Stimulated activated CD8-positive, alpha-beta memory T cell treated with anti-CD3 and anti-CD28 coated beads, Interleukin-4, amount 100 ng/mL, for 24 hours (primary cell): ENCODE measurements at regions not wholly inside any gene's neighbourhood (a gene's known extent, or its start where the extent isn't known, plus 50 kb on each side); places are given as distances from the start of the nearest gene placed in this dataset.

Experiments
- DNase-seq: peaks from one replicate; pipeline ENCODE4 v3.0.0-alpha.2; 2020; ENCODE audit warnings: low read depth

DNA sequence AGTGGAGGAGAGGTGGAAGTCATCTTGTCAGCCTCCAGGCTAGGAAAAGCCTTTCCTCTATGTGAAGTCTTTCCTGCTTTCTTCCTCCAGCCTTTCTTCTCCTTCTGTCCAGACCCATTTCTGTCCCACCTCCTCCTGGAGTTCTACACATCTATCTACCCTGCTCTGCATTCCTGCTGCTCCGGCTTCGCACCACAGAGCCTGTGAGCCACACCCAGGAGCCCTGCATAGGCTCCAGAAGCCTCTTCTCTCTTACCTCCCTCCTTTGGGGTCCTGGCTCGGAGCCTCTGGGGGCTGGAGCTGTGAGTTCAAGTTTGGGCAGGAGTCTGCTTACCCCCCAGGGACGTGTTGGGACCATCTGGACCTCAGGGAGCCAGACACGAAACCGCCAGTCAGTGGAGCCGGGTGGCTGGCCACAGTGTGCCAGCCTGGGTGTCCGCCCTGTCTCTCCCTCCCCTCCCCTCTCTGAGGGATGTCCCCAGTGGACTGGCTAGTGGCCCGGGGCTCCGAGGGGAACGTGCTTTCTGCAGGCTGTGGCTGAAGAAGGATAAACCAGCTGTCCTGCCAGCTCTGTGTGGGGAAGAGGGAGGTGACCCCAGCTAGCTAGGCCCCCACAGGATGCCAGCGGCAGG lies 99.2 kb downstream of the VEGFA start:
- no peak for DNase-seq

DNA sequence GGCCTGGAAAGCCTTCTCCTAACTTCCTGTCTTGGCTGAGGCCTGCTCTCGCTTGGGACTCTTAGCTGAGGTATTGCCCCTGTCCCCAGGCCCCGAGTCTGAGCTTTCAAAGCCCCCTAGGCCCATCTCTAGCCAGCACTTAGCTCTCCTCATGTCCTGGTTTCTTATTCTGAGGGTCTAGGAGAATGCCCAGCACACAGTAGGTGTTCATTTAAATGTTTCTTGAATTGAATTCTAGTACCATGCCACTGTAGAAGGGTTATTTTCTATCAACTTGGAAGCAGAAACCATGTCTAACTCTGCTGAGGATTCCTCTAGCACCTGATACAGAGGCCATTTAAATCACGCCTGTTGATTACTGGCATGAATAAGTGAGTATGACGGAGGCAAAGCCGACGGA lies 98.5 kb downstream of the VEGFA start:
- no peak for DNase-seq

DNA sequence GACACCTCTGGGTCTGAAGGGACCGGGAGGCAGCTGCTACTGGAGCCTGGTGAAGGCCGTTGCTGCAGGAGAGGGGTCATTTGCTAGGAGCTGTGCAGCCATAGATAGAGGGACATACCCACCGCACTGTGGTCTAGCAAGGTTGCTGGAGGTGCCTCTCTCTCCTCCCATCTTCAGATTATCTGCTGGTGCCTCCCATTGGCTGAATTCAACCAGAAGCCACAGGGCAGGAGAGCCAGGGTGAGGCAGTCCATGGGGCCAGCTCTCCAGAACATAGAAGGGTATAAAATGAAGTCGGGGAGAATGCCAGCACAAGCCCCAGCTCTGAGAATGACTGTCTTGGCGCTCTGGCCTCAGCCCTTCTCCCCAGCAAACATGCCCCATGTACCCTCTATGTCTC lies 98.0 kb downstream of the VEGFA start:
- no peak for DNase-seq

DNA sequence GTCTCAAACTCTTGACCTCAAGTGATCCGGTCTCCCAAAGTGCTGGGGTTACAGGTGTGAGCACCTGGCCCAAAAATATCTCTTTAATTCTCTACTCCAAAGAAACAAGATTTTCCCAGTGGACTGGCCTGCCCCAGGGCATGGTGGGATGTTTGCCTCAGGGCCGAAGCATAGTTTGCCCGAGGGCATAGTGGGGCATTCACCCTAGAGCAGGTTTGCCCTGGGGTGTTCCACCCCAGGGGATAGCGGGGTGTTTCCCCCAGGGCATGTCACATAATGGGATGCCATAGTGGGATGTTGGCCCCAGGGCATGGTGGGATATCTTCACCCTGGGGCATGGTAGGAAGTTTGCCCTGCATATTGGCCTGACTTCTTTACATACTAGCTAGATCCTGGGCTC lies 97.2 kb downstream of the VEGFA start:
- DNase-seq, result no peak

DNA sequence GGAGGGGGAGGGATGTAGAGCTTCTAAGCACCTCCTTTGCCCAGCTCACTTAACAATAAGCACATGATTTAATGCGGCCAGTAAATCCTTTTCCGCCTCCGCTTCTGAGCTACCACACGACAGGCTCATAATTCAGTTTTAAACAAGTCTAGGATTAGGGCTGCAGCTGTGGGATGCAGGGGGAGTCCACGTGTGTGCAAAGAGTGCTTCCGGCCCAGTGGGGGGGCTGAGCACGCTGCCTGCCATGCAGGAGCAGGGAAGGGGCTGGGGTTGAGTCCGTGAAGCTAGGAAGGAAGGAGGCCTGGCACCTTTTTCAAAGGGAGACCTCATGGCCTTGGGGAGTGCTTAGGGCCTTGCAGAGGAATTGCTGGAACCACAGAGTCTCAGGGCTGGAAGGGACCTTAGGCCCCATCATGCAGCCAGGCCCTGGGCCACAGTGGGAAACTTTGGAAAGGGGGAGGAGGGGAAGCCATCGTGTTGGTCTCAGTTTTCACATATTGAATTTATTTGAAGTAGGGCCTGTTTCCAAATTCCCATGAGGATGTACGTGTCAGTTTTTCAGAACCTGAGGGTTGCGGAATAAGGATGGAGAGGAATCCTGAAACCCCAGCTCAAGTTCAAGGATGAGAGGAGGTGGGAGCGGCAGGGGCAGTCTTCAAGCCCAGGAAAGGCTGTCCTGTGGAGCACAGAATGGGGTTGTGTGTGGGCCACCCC lies 96.1 kb downstream of the VEGFA start:
- DNase-seq, result no peak

DNA sequence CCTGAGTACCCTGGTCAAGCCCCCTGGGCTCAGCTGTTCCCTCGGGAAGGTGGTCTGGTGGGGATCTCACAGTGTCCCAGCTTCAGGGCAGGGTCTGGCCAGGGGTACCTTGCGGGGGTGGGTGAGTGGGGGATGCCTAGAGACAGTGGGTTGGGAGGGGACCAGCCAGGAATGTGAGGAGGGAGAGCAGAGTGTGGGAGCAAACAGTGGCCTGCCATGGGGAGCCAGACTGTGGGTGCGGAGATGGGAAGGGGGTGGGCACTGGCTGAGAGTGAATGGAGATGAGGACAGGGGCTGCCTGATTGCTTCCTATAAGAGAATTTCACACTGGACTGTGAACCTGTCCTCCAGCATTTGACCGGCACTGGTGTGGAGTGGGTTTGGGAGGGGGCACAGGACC lies 95.1 kb downstream of the VEGFA start:
- DNase-seq, result no peak

DNA sequence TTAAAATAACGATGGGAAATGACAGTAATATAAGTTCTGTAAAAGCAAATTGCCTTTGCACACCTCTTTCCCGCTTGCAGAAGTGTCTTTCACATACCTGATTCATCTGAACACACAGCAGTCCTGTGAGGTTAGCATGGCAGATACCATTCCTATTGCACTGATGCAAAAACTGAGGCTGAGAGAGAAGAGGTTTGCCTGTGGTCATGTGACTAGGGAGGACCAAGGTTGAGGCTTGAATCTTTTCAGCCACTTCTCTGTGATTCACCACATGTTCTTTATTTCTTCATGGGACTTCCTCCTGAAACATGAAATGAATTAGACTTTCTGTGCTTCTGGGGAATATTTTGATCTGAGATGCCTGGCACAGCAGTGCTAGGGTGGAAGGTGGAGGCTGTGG lies 92.9 kb downstream of the VEGFA start:
- no peak for DNase-seq

DNA sequence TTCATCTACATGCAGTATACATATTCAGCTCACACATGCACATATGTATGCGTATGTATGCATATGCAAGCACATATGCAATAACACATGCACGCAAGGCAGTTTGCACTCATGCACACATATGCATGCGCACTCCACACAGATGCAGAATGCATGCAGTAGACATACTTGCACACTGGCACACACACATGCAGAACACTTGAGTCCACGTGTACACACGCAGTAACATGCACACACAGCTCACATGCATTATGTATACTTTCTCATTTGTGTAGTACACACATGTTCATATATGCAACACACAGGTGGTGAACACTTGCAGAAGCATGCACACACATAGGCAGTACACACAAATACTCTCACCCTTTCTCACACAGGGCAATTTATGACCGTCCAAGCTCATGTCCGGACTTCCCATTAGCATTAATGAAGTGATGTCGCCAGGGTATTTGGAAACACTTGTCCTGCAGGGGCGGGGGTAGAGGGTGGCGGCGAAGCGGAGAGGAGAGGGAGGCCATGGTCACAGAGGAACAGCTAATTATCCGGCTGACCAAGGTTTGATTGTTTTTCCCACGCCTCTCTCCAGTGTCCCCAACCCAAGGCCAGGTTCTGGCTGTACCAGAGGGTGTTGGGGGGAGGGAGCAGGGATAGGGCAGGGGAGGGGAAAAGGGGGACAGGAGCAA lies 91.3 kb downstream of the VEGFA start:
- DNase-seq, result no peak

DNA sequence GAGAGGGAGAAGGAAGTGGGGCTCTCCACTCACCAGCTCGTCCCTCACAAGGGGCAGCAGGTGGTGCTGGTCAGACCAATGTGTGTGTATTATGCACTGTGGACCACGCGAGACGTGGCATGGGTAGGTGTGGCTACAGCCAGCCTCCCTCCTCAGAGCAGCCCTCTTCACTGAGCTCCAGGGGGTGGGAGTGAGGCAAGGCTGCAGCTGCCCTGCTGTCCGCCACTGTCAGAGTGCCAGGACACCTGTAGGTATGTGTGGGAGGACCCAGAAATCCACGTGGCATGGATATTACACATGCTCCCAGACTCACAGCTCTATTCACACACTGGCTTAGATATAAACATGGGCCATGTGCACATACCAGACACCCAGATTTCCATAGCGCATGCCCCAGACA lies 90.3 kb downstream of the VEGFA start:
- no peak for DNase-seq

DNA sequence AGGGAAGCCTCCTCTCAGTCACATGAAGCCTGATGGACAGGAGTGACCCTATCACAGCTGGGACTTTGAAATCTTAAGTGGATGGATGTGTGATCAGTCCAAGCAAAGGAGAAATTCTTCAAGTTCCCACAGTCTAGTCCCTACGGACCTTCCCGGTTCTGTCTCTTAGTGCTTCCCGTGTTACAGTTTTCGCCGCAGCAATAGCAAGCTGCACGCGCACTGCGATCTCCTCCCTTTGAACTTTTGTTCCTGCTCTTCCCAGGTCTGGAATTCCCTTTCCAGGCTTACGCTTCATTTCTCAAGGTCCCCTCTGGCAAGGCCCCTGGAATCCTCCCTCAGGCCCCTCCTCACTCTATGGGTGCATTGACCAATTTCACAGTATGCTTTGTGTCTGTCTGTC lies 89.2 kb downstream of the VEGFA start:
- DNase-seq, result no peak

DNA sequence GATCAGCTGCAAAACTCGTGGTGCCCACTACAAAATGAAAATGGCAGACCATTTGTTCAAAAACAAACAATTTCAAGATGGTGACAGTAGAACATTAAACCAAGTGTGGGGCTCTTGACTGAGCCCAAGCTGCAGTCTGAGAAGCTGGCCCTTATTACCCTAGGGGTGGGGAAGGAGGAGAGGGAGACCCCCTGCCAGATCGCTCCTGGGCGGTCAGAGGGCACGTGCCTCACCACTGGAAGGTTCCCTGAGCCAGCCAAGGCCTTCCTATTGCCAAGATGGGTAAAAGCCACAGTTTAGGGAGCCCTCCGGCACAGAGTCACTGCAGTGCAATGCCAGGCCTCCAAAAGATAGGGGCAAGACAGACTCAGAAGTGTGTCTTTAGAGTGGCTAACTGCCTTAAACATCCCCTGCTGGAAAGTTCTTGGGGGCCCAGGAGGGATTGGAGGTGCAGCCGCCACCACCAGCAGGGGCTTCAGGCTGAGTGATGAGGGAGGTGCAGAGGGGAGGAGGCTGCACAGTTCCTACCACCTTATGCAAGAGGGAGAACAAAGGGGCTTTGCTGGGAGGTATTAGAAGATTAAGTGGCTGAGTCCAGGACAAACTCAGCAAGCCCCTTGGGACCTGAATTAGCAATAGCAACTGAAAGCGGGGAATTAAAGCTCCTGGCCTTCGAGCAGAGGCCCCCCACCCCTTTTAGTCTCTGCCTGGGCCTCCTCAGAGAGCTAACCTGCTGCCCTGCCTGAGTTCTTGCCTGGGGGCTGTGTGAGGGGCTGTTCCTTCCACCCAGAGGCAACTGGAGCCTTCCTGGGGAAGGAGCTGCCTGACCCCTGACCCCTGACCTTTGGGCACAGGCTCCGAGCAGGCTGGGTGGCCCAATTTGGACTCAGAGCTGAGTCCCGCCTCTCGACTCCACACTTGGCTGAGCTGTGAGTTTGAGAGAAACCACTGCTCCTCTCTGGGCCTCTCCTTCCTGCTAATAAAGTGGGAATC lies 88.4 kb downstream of the VEGFA start:
- DNase-seq, result no peak

DNA sequence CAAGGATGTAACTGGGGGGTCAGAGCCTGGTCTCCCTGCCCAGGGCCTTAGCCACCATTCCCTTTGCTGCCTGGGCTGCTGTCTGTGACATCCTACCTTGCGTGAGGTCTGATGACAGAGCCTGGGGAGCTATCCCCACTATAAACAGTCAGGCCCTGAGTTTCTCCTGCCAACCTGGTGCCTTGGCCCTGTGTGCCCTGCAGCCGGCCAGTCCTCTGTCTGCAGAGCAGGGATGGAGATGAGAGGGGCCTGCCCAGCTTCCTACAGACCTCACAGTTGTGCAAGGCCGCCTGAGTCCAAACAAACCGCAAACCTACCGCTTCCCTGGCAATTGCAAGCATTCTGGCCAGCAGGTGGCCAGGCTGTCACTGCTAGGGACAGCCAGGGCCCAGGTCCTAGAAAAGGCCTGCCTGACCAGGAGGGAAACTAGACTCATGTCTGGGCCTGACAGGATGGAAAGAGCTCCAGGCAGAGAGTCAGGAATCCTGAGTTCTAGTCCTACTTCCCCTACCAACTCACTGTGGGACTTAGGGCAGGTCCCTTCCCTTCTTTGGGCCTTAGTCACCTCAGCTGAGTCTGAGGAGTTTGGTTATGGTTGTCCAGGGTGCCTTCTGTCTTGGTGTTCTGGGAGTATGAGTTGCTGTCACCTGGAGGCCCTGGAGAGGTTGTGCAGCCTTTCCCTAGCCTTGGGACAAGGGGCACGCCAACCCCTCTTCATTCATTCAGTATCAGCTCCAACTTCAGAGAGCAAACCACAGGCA lies 86.2 kb downstream of the VEGFA start:
- DNase-seq, result no peak

DNA sequence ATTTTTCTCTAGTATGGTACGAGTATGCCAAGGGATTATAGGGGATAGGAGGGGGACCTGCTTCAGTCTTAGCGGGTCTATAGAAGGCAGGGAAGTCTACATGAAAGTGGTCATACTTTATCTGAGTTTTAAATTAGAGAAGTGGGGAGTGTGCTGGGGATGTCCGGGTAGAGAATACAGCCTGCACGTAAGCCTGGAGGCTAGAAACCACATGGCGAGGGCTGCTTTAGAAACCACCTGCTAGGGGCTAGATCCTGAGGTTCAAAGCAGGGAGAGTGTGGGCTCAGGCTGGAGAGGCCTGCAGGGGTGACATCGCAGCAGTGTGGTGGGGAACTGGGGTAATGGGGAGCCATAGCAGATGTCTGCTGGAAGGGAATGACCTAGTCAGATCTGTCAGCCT lies 85.2 kb downstream of the VEGFA start:
- DNase-seq, result no peak

DNA sequence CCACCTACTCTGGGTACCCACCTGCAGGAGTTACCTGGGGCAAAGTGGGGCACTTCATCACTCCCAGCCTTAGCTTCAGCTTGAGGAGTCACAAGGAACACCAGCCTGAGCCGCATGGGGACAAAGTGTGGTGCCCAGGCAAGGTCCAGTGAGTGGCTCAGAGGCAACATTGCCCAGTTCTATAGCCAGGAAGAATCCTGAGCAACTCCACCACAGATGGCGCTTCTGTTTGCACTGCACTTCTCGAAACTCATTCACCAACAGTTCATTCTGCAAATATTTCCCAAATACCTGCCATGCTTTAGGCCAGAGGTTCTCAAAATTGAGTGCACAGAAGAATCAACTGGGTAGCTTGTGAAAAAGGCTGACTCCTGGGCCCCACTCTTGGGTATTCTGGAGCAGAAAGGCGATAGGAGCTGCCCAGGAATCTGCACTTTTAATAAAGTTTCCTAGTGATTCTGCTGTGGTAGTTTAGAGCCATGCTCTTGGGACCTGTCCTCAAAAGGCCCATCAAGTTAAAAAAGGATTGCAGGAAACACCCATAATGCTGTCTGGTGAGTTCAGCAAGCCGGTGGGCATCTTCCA lies 83.1 kb downstream of the VEGFA start:
- no peak for DNase-seq

DNA sequence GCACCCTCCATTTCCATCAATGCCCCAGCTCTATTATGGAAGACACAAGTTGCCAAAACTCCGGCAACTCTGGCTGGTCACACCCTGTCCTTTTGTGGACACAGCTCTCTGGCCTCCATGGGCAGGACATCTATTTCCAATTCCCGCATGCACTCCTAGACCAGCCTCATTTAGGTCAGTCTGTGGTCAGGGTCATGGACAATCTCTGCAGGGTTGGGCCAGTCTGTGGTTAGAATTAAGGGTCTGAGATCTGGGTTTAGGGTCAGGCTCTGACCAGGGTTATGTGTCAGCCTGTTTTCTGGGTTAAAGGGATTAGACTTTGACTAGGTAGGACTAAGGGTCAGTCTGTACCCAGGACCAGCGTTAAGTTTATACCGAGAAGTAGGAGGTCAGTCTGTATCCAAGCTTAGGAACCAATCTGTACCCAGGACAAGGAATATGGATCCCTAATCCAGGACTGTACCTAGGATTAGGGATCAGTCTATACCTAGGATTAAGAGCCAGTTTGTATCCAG lies 82.4 kb downstream of the VEGFA start:
- no peak for DNase-seq

DNA sequence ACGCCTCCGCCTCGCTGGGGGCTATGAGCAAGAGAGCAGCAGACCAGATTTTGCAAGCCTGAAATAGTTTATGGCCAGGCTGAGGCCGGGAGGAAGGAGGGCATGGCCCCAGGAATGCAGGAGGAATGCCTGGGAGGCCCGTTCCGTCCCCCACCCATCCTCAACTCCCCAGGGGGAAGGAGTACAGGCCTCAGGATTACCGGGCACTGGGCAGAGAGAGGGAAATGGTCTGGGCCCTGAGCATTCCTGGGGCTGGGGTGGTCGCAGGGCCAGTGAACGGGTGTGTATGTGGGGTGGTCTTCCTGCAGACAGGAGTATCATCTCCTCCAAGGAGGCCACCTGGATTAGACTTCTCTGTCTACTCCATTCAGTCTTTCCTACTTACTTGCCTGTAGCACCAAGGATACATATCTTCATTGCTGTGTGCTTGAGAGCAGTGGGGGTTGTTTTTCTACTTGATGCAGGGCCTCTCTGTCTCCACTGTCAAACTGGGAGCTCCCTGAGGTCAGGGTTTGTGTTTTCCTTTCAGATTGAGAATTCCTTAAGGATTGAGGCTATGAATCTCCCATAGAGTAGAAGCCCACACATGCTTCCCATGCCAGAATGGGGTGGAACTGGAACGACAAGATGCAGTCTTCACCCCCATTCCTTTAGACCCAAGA lies 81.3 kb downstream of the VEGFA start:
- no peak for DNase-seq

DNA sequence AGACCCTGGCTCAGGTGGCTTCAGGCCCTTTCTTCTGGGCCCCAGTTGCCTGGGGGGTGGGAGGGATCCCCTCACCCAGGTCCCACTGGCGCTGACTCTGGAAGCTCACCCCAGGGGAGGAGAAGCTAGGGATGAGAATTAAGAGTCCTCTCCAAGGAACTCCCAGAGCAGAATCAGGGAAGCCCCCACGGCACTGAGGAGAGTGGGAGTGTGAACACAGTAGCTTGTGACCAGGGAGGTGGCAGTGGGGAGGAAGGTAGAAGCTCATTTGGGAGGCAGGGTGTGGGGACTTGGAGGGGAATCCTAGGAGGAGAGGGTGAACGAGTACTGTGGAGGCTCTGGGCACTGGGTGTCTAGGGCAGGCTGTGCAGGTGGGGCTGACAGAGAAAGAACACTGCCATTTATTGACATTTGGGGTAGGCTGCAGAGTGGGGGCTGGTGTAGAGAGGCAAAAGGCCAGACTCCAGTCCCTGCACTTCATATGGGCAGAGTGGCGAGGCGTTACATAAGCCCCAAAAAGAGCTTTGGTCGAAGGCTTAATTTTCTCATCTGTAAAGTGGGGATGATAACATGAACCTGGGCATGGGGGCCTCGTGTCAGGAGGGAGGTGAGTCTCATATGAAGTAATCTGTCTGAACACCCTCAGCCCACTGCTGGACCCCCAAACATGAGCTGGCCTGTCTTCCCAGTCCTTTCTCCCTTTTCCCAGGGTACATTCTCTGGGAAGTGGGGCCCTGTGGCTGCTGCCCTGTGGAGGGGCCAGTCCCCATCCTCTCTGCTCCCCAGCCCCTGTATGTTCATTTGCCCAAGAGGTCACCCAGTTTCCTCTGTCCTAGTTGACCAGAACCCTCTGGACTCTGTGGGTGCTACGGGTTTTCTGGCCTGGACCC lies 80.5 kb downstream of the VEGFA start:
- no peak for DNase-seq

DNA sequence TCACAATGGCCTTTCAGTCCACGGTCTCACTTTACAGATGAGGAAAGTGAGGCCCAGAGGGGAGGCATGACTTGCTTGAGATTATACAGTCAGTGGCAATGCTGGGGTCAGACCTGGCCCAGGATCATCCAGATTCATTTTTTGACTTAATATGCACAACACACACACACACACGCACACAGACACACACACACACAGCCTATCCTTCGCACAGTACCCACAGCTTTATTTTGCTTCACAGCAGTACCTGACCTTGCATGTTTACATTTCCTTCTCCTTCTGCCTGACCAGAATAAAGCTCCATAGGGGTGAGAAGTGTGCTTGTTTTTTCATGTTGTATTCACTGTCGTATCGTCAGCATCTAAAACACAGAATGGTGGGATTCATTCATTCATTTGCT lies 79.8 kb downstream of the VEGFA start:
- DNase-seq, result no peak

DNA sequence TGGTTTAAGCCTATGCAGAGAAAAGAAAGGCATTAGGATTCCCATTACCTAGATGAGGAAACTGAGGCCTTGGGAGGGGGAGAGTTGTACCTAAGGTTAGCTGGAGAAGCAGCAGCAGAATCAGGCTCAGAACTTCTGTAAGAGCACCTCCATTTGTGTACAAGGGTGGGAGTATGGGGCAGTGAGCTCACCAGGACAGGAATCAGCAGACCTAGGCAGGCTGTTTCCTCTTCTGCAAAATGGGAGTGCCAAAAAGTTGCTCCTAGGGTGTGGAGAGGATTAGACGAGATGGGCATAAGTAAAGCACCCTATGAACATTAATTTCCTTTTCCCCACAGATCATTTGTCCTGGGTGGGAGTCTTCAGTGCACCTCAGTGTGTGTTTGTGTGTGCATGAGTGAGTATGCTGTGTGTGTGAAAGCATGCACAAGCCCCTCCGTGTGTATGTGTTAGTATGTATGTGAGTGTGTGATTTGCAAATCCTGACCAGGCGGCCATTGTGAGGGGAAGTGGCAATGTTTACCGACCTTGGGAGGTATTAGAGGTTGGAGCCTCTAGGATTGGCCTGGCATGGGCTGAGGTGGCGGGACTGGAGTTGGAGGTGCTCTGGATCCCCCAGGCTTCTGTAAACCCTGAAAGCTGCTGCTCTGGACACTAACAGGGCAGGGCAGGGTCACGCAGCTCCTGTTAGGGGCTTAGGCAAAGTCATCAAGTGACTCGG lies 78.8 kb downstream of the VEGFA start:
- DNase-seq, result no peak
